GM12878 (cell line): ENCODE measurements at regions not wholly inside any gene's neighbourhood (a gene's known extent, or its start where the extent isn't known, plus 50 kb on each side); places are given as distances from the start of the nearest gene placed in this dataset.

Experiments
- ATAC-seq: fragments of 200-7000 bp; cut with Tn5 transposase; 3 replicates; pipeline ENCODE4 v1.9.1; 2020; ENCODE audit warnings: mild to moderate bottlenecking, moderate library complexity
- BruUV-seq: library from RNA; stranded (reverse); fragments of 400-500 nt; replicated peaks from 2 replicates; lab custom pipeline; 2021; lab: Mats Ljungman, UMichigan
- CTCF ChIA-PET: fragments of 300-600 bp; sonication (Branson Sonifier 250); formaldehyde crosslinking; extraction: SDS; loops from one replicate; lab custom pipeline; 2021; ENCODE audit warnings: inconsistent platforms; lab: Yijun Ruan, JAX
- POLR2A ChIA-PET: fragments of 350-600 bp; formaldehyde crosslinking; extraction: SDS; loops from one replicate; lab custom pipeline; 2021; ENCODE audit warnings: inconsistent platforms; lab: Charles Lee
- RAD21 ChIA-PET: fragments of 300-600 bp; sonication (Branson Sonifier 250); formaldehyde crosslinking; loops from one replicate; lab custom pipeline; 2023; ENCODE audit warnings: antibody characterized with exemption; ENCODE audit not compliant: unreplicated experiment; lab: Charles Lee
- SMC1A ChIA-PET: fragments of 300-600 bp; sonication (Branson Sonifier 250); formaldehyde crosslinking; loops from one replicate; lab custom pipeline; 2023; ENCODE audit not compliant: unreplicated experiment, uncharacterized antibody; lab: Charles Lee
- DNase-seq: peaks from one replicate; pipeline ENCODE4 v3.0.0-alpha.2; 2011; ENCODE audit warnings: low read depth, low spot score
- FAIRE-seq: peaks from 3 replicates; lab custom pipeline; 2011; peaks lifted over from hg19 to GRCh38; lab: Jason Lieb, UNC
- H2AFZ ChIP-seq: 2 replicates; pipeline ENCODE4 v1.6.0; 2011; ENCODE audit warnings: low read depth, low read length, control low read depth; ENCODE audit not compliant: control insufficient read depth
- H3K27ac ChIP-seq: 2 replicates; pipeline ENCODE4 v1.5.1; 2011; ENCODE audit warnings: control low read depth; ENCODE audit not compliant: control insufficient read depth, insufficient read depth
- H3K27me3 ChIP-seq, 2 experiments: replicated peaks in 1 of 2; 2 replicates each; pipeline versions ENCODE4 v1.6.0 to v1.6.1; 2011; ENCODE audit warnings: low read length in 1 of 2; ENCODE audit not compliant: control insufficient read depth in 2 of 2, insufficient read depth in 2 of 2
- H3K36me3 ChIP-seq, 2 experiments: 2 replicates each; pipeline ENCODE4 v1.5.1; 2011; ENCODE audit warnings: low read length in 1 of 2; ENCODE audit not compliant: control insufficient read depth in 2 of 2, insufficient read depth in 2 of 2
- H3K4me1 ChIP-seq: 2 replicates; pipeline ENCODE4 v1.6.1; 2011; ENCODE audit warnings: mild to moderate bottlenecking, low read length, moderate library complexity, mixed read lengths; ENCODE audit not compliant: control insufficient read depth, insufficient read depth
- H3K4me2 ChIP-seq: 2 replicates; pipeline ENCODE4 v1.6.0; 2011; ENCODE audit warnings: control low read depth; ENCODE audit not compliant: control insufficient read depth, insufficient read depth
- H3K4me3 ChIP-seq: fragments of 200-600 bp; sonication (generic); 2 replicates; pipeline ENCODE4 v1.5.1; 2016
- H3K79me2 ChIP-seq: 2 replicates; pipeline ENCODE4 v1.6.0; 2011; ENCODE audit warnings: low read length; ENCODE audit not compliant: control insufficient read depth, insufficient read depth
- H3K9ac ChIP-seq: 2 replicates; pipeline ENCODE4 v1.8.0; 2011; ENCODE audit warnings: low read length, control low read depth, mixed read lengths; ENCODE audit not compliant: control insufficient read depth, insufficient read depth
- H3K9me3 ChIP-seq: replicated peaks from 3 replicates; pipeline ENCODE4 v1.5.1; 2011; ENCODE audit warnings: mild to moderate bottlenecking, low read length; ENCODE audit not compliant: control insufficient read depth, insufficient read depth
- H4K20me1 ChIP-seq: 2 replicates; pipeline ENCODE4 v1.6.0; 2011; ENCODE audit not compliant: control insufficient read depth, insufficient read depth
- ATF2 ChIP-seq: IDR thresholded peaks from 2 replicates; pipeline ENCODE4 v1.6.1; 2012; ENCODE audit warnings: low read length, inconsistent platforms
- BCL11A ChIP-seq: IDR thresholded peaks from 2 replicates; pipeline ENCODE4 v1.6.1; 2011; ENCODE audit warnings: low read depth, low read length
- EZH2 ChIP-seq: IDR thresholded peaks from 2 replicates; pipeline ENCODE4 v1.6.1; 2012; ENCODE audit warnings: low read depth, mild to moderate bottlenecking, control low read depth, inconsistent platforms, low read length, borderline replicate concordance; ENCODE audit not compliant: control insufficient read depth
- GABPA ChIP-seq: IDR thresholded peaks from 2 replicates; pipeline ENCODE4 v1.6.1; 2014; ENCODE audit warnings: antibody characterized with exemption, low read depth, mild to moderate bottlenecking, inconsistent platforms
- PKNOX1 ChIP-seq: fragments of 450-650 bp; IDR thresholded peaks from 2 replicates; pipeline ENCODE4 v1.6.1; 2016; ENCODE audit warnings: mild to moderate bottlenecking
- RB1 ChIP-seq: fragments of 450-650 bp; formaldehyde crosslinking; IDR thresholded peaks from 2 replicates; pipeline ENCODE4 v1.6.1; 2017; ENCODE audit warnings: mild to moderate bottlenecking, borderline replicate concordance
- RFX5 ChIP-seq: IDR thresholded peaks from 2 replicates; pipeline ENCODE4 v1.6.1; 2011; ENCODE audit warnings: low read depth, low read length, improper control_type of control experiment
- SIX5 ChIP-seq: IDR thresholded peaks from 2 replicates; pipeline ENCODE4 v1.6.1; 2011; ENCODE audit warnings: mild to moderate bottlenecking, low read depth, low read length, moderate library complexity; ENCODE audit not compliant: severe bottlenecking
- SMAD5 ChIP-seq: IDR thresholded peaks from 2 replicates; pipeline ENCODE4 v1.6.1; 2016; ENCODE audit warnings: antibody characterized with exemption, low read depth
- YBX1 ChIP-seq: fragments of 450-650 bp; IDR thresholded peaks from 2 replicates; pipeline ENCODE4 v1.6.1; 2016; ENCODE audit warnings: antibody characterized with exemption
- ZBTB11 ChIP-seq: fragments of 450-650 bp; formaldehyde crosslinking; IDR thresholded peaks from 2 replicates; pipeline ENCODE4 v1.5.0; 2022; ENCODE audit warnings: mild to moderate bottlenecking, missing genetic modification characterization
- ZNF687 ChIP-seq: fragments of 450-650 bp; IDR thresholded peaks from 2 replicates; pipeline ENCODE4 v1.6.1; 2017; ENCODE audit warnings: mild to moderate bottlenecking, moderate library complexity
- whole genome bisulfite sequencing: methylation state at CpG from one replicate; pipeline ENCODE4 v1.1.6; 2016; ENCODE audit warnings: low lambda C conversion rate; ENCODE audit not compliant: insufficient replicate concordance, insufficient coverage; ENCODE audit errors: missing lambda C conversion rate; 5-methylcytosine and 5-hydroxymethylcytosine counted together
- in situ Hi-C: fragments of 300-500 bp; cut with MboI; formaldehyde crosslinking; loops from 9 replicates; pipeline ENCODE4 v1.14.3; 2018; ENCODE audit warnings: mixed read lengths
- intact Hi-C: fragments of 100-400 bp; cut with micrococcal nuclease; formaldehyde crosslinking; loops from one replicate; pipeline ENCODE4 v1.14.2; 2022; ENCODE audit not compliant: unreplicated experiment
- TF ChIP-seq, protein P1 (sequence below): fragments of 450-650 bp; IDR thresholded peaks from 2 replicates; pipeline ENCODE4 v1.6.1; 2017; ENCODE audit warnings: mild to moderate bottlenecking, low read depth, inconsistent platforms; ENCODE audit not compliant: poor library complexity, severe bottlenecking

GRCh38 chr1:37157634-37158033, 123.3 kb upstream of the GRIK3 start:
- no peaks in the 10 kb centered on the region for H4K20me1 ChIP-seq
- no peak overlapping the region for H3K27ac ChIP-seq
- no peaks in the 10 kb centered on the region for H3K9me3 ChIP-seq
- no peaks in the 10 kb centered on the region for H3K79me2 ChIP-seq
- H3K27me3 ChIP-seq: no peaks in the 10 kb centered on the region; a peak in 2 of 4 replicates
- RAD21 ChIA-PET: no interaction called here
- intact Hi-C loops: no loop called here
- H3K4me1 ChIP-seq: no peaks in the 10 kb centered on the region
- no peak for FAIRE-seq
- no peak for ATAC-seq
- in situ Hi-C loops: no loop called here
- POLR2A ChIA-PET: interaction anchor here (0.6 kb wide), 1 partner anchor 73 kb away, joined by 3 read pairs; no protein-coding TSS in a partner anchor
- H3K4me2 ChIP-seq: no peak overlapping the region
- BruUV-seq: no TSS peak
- WGBS: 38% methylated on average over 5 of the region's 5 CpGs
- no peak overlapping the region for H3K9ac ChIP-seq
- no peak overlapping the region for H3K4me3 ChIP-seq
- DNase-seq: no peak
- SMC1A ChIA-PET: no interaction called here
- no peaks in the 10 kb centered on the region for H3K36me3 ChIP-seq
- CTCF ChIA-PET: interaction anchor here (1.4 kb wide), 1 partner anchor 93 kb away, joined by 3 read pairs; no protein-coding TSS in a partner anchor
- H2AFZ ChIP-seq: no peak overlapping the region
- no peak for TF ChIP-seq PKNOX1
- TF ChIP-seq SIX5: no peak
- TF ChIP-seq ZBTB11 (CRISPR knock-in tag): no peak
- no peak for TF ChIP-seq RFX5
- TF ChIP-seq ZNF687: no peak
- TF ChIP-seq SMAD5: no peak
- TF ChIP-seq GABPA: no peak
- TF ChIP-seq, protein P1, sequence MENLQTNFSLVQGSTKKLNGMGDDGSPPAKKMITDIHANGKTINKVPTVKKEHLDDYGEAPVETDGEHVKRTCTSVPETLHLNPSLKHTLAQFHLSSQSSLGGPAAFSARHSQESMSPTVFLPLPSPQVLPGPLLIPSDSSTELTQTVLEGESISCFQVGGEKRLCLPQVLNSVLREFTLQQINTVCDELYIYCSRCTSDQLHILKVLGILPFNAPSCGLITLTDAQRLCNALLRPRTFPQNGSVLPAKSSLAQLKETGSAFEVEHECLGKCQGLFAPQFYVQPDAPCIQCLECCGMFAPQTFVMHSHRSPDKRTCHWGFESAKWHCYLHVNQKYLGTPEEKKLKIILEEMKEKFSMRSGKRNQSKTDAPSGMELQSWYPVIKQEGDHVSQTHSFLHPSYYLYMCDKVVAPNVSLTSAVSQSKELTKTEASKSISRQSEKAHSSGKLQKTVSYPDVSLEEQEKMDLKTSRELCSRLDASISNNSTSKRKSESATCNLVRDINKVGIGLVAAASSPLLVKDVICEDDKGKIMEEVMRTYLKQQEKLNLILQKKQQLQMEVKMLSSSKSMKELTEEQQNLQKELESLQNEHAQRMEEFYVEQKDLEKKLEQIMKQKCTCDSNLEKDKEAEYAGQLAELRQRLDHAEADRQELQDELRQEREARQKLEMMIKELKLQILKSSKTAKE: no peak
- no peak for TF ChIP-seq YBX1
- TF ChIP-seq RB1: no peak
- no peak for TF ChIP-seq EZH2
- TF ChIP-seq ATF2: no peak
- TF ChIP-seq BCL11A: no peak
